ENCODE measurements at regions not wholly inside any gene's neighbourhood (a gene's known extent, or its start where the extent isn't known, plus 50 kb on each side); places are given as distances from the start of the nearest gene placed in this dataset.

- H3K4me1 ChIP-seq (ENCODE audit: insufficient read depth, low read length, severe bottlenecking): no peaks in the 10 kb centered on the region
- H2AFZ ChIP-seq (ENCODE audit: low read length): no peak overlapping the region
- H3K27ac ChIP-seq (ENCODE audit: low read depth, low read length, poor library complexity, severe bottlenecking): no peak overlapping the region
- no peaks in the 10 kb centered on the region for H3F3A ChIP-seq (ENCODE audit: insufficient read depth, low read length)
- no peaks in the 10 kb centered on the region for H3K9me3 ChIP-seq (ENCODE audit: low read length)
- H3K27me3 ChIP-seq (ENCODE audit: insufficient read depth, low read length): no peaks in the 10 kb centered on the region
- H3K4me2 ChIP-seq (ENCODE audit: low read length): no peak overlapping the region
- no peak overlapping the region for H3K9ac ChIP-seq (ENCODE audit: low read length)
- H3K36me3 ChIP-seq (ENCODE audit: insufficient read depth, low read length): no peaks in the 10 kb centered on the region
- H4K20me1 ChIP-seq (ENCODE audit: insufficient read depth, low read length): no peaks in the 10 kb centered on the region
- no peak overlapping the region for H3K4me3 ChIP-seq (ENCODE audit: low read depth, low read length, poor library complexity, severe bottlenecking)
- TF ChIP-seq EZH2 (IDR thresholded peaks at IDR 0.05; ENCODE audit: borderline replicate concordance, low read length): no peak
- no peak for TF ChIP-seq CTCF (IDR thresholded peaks at IDR 0.05; ENCODE audit: low read length)
- H3K79me2 ChIP-seq (ENCODE audit: insufficient read depth, low read length): no peaks in the 10 kb centered on the region
- no peaks in the 10 kb centered on the region for H3K9me2 ChIP-seq (ENCODE audit: low read depth, low read length)
These were observed 441.0 kb downstream of the CDK5RAP2 start for GRCh38 chr9:120138955-120139354.

DNA sequence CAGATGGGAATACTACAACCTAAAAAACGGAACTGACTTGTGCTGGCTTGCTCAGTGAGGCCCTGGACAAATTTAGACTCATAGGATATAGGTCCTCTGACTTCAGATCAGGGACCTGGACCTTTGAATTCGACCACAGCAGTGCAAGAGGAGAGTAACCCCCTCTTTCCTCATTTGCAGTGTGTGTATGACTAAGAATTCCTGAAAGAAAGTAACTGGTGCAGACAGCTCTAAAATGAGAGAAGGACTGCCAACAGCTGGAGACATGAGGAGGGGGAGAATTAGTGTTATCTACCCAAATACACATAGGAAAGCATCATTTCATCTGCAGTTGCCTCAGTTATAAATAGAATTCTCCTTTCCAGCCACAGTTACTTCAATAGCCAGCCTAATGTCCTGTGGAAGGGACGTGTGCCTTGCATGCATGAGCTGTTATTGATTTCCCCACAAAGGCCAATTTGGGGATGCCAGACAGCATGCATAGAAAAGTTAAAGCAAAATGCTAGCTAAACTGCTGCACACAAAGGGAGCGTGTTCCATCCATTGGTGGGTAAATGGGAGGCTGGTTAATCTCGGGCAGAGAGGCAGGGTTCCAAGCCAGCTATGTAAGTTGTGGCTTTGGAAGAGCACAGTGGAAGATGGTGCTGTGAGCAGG, 442.7 kb downstream of the CDK5RAP2 start:
- H3F3A ChIP-seq (ENCODE audit: insufficient read depth, low read length): no peaks in the 10 kb centered on the region
- H3K36me3 ChIP-seq (ENCODE audit: insufficient read depth, low read length): no peaks in the 10 kb centered on the region
- no peak overlapping the region for H2AFZ ChIP-seq (ENCODE audit: low read length)
- H3K27me3 ChIP-seq (ENCODE audit: insufficient read depth, low read length): no peaks in the 10 kb centered on the region
- H3K79me2 ChIP-seq (ENCODE audit: insufficient read depth, low read length): no peaks in the 10 kb centered on the region
- TF ChIP-seq CTCF (IDR thresholded peaks at IDR 0.05; ENCODE audit: low read length) (no peak), EZH2 (IDR thresholded peaks at IDR 0.05; ENCODE audit: borderline replicate concordance, low read length) (no peak)
- H3K9me3 ChIP-seq (ENCODE audit: low read length): no peaks in the 10 kb centered on the region
- no peaks in the 10 kb centered on the region for H3K9me2 ChIP-seq (ENCODE audit: low read depth, low read length)
- no peaks in the 10 kb centered on the region for H3K4me1 ChIP-seq (ENCODE audit: insufficient read depth, low read length, severe bottlenecking)
- H3K27ac ChIP-seq (ENCODE audit: low read depth, low read length, poor library complexity, severe bottlenecking): no peak overlapping the region
- no peaks in the 10 kb centered on the region for H4K20me1 ChIP-seq (ENCODE audit: insufficient read depth, low read length)
- H3K9ac ChIP-seq (ENCODE audit: low read length): no peak overlapping the region
- no peak overlapping the region for H3K4me2 ChIP-seq (ENCODE audit: low read length)
- H3K4me3 ChIP-seq (ENCODE audit: low read depth, low read length, poor library complexity, severe bottlenecking): no peak overlapping the region

GRCh38 chr9:120136696-120137095, 443.3 kb downstream of the CDK5RAP2 start:
- Histone ChIP-seq H3K9me3 (ENCODE audit: low read length) (no peaks in the 10 kb centered on the region), H3K27me3 (ENCODE audit: insufficient read depth, low read length) (no peaks in the 10 kb centered on the region), H3K4me3 (ENCODE audit: low read depth, low read length, poor library complexity, severe bottlenecking) (no peak overlapping the region), H3K4me2 (ENCODE audit: low read length) (no peak overlapping the region), H3K9me2 (ENCODE audit: low read depth, low read length) (no peaks in the 10 kb centered on the region), H3K27ac (ENCODE audit: low read depth, low read length, poor library complexity, severe bottlenecking) (no peak overlapping the region), H3K9ac (ENCODE audit: low read length) (no peak overlapping the region), H4K20me1 (ENCODE audit: insufficient read depth, low read length) (no peaks in the 10 kb centered on the region), H2AFZ (ENCODE audit: low read length) (no peak overlapping the region), H3K36me3 (ENCODE audit: insufficient read depth, low read length) (no peaks in the 10 kb centered on the region), H3K4me1 (ENCODE audit: insufficient read depth, low read length, severe bottlenecking) (no peaks in the 10 kb centered on the region), H3F3A (ENCODE audit: insufficient read depth, low read length) (no peaks in the 10 kb centered on the region), H3K79me2 (ENCODE audit: insufficient read depth, low read length) (no peaks in the 10 kb centered on the region)
- TF ChIP-seq EZH2 (IDR thresholded peaks at IDR 0.05; ENCODE audit: borderline replicate concordance, low read length) (no peak), CTCF (IDR thresholded peaks at IDR 0.05; ENCODE audit: low read length) (no peak)

Measured in OCI-LY1 (cell line).